ENCODE measurements at regions not wholly inside any gene's neighbourhood (a gene's known extent, or its start where the extent isn't known, plus 50 kb on each side); places are given as distances from the start of the nearest gene placed in this dataset.

DNA sequence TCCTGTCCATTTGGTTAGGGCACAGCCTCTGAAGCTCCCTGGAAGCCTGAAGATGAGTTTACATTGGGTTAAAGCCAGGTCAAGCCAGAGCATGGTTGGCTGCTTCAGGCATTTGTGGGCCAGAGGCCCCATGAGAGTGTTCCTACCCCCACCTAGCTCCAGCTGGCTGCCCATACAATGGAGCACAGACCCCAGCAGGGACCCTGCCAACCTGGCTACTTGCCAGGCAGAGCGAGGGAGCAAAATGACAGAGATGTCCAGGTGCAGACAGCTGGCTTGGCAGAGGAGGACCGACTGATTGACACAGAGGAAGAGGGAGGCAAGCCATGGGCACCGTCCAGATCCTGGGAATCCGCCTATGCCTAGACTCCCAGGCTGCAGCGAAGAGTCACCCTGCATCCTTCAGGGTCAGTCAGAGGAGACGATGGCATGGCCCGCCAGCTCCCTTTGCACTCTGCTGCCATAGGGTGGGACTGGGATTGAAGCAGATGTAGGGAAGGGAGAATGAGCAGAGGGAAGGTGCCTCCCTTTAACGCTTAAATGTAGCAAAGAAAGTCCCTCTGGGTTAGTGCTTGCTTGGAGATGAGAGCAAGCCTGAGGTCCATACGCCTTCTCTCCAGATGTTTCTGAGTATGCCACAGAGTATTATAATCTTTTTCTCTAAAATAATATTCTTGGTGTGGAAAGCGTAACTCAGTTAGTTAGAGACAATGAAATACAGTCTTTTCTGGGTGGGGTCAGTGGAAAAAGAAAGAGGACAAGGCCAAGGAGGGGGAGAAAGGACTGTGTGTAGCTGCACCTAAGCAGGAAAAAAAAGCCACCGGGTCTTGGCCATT is 77.6 kb upstream of the FYN start:
- TF ChIP-seq, protein P1, sequence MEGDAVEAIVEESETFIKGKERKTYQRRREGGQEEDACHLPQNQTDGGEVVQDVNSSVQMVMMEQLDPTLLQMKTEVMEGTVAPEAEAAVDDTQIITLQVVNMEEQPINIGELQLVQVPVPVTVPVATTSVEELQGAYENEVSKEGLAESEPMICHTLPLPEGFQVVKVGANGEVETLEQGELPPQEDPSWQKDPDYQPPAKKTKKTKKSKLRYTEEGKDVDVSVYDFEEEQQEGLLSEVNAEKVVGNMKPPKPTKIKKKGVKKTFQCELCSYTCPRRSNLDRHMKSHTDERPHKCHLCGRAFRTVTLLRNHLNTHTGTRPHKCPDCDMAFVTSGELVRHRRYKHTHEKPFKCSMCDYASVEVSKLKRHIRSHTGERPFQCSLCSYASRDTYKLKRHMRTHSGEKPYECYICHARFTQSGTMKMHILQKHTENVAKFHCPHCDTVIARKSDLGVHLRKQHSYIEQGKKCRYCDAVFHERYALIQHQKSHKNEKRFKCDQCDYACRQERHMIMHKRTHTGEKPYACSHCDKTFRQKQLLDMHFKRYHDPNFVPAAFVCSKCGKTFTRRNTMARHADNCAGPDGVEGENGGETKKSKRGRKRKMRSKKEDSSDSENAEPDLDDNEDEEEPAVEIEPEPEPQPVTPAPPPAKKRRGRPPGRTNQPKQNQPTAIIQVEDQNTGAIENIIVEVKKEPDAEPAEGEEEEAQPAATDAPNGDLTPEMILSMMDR (IDR thresholded peaks at IDR 0.05) = no peak
- ATAC-seq = no peak

DNA sequence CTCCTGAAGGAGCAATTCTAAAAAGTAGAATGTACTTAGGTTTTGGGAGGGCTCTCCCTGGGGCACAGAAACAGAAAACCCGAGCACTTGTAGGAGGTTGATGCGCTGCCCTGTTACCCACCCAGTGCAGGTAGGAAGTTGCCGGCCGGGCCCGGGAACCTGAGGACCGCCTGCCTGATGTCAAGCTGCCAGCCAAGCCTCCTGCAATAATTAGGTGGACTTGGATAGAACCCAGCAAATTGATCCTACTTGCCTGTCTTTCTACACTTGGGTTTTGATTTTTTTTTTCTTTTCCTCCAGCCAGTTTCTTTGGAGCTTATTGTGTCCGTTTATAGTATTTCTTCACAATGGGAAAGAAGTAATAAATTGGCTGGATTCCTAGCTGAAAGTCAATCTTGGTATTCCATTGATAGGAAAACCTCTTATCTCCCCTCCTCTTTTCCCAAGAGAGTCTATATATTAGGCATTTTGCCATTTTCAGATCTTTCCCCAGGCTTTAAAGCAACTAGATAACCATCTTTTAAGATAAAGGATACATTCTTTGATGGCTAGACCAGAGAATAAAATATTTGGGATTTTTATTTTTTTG is 78.3 kb upstream of the FYN start:
- ATAC-seq (no peak), DNase-seq (no peak)
- Histone ChIP-seq H3K4me3 (no peak overlapping the region), H3K36me3 (no peaks in the 10 kb centered on the region), H3K9me3 (no peaks in the 10 kb centered on the region), H3K4me1 (peaks cover 0 to 11% of the 10 kb centered on the region in 2 donors), H3K27me3 (no peaks in the 10 kb centered on the region), H3K27ac (no peak overlapping the region)
- intact Hi-C loops (cut with DNase I) = no loop called here
- TF ChIP-seq, protein P1 (IDR thresholded peaks at IDR 0.05) = no peak

More for the DNA sequence above, 77.6 kb upstream of the FYN start:
- no peaks in the 10 kb centered on the region for H3K27me3 ChIP-seq
- no peaks in the 10 kb centered on the region for H3K36me3 ChIP-seq
- no peak overlapping the region for H3K4me3 ChIP-seq
- DNase-seq = no peak
- intact Hi-C loops (cut with DNase I) = no loop called here
- H3K4me1 ChIP-seq = peaks cover 0 to 11% of the 10 kb centered on the region in 2 donors
- no peaks in the 10 kb centered on the region for H3K9me3 ChIP-seq
- no peak overlapping the region for H3K27ac ChIP-seq

GRCh38 chr6:111952274-111952673 is 79.0 kb upstream of the FYN start:
- no peak for ATAC-seq
- intact Hi-C loops (cut with DNase I) = no loop called here
- no peak overlapping the region for H3K4me3 ChIP-seq

GRCh38 chr6:111952821-111953540 is 79.7 kb upstream of the FYN start:
- H3K4me3 ChIP-seq = no peak overlapping the region
- no peaks in the 10 kb centered on the region for H3K36me3 ChIP-seq
- no peaks in the 10 kb centered on the region for H3K27me3 ChIP-seq
- H3K27ac ChIP-seq = no peak overlapping the region
- peak; percentile 24 for ATAC-seq
- peaks cover 0 to 11% of the 10 kb centered on the region in 2 donors for H3K4me1 ChIP-seq
- intact Hi-C loops (cut with DNase I) = no loop called here
- H3K9me3 ChIP-seq = no peaks in the 10 kb centered on the region
- TF ChIP-seq, protein P1 (IDR thresholded peaks at IDR 0.05) = no peak
- DNase-seq = no peak

More at GRCh38 chr6:111952274-111952673, 79.0 kb upstream of the FYN start:
- no peaks in the 10 kb centered on the region for H3K9me3 ChIP-seq
- H3K27ac ChIP-seq = no peak overlapping the region
- H3K27me3 ChIP-seq = no peaks in the 10 kb centered on the region
- H3K36me3 ChIP-seq = no peaks in the 10 kb centered on the region
- TF ChIP-seq, protein P1 (IDR thresholded peaks at IDR 0.05) = no peak
- no peak for DNase-seq
- peaks cover 0 to 11% of the 10 kb centered on the region in 2 donors for H3K4me1 ChIP-seq

DNA sequence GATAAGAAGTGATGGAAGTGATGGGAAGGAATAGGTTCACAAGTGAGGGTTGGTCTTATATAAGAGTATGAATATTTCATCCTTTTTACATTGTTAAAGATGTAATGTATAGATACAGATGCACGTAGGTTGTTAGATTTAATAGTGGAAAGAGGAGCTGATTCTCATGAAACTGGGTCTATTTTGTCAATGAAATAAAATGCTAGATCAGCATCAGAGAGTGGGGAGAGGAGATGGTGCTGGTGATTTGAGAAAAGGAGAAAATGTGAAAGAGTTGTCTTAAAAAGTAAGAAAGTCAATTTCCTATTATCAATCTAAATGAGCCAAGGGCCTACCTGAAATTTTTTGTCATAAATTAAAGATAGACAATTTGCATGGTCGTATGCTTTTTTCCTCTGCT is 82.8 kb upstream of the FYN start:
- TF ChIP-seq, protein P1 (IDR thresholded peaks at IDR 0.05) = no peak

More for the DNA sequence above, 82.8 kb upstream of the FYN start:
- ATAC-seq (no peak), DNase-seq (no peak)
- intact Hi-C loops (cut with DNase I) = no loop called here
- Histone ChIP-seq H3K4me1 (peaks cover 0 to 11% of the 10 kb centered on the region in 2 donors), H3K4me3 (no peak overlapping the region), H3K9me3 (no peaks in the 10 kb centered on the region), H3K27me3 (no peaks in the 10 kb centered on the region), H3K36me3 (no peaks in the 10 kb centered on the region), H3K27ac (no peak overlapping the region)
